NOMO-1 (cell line): ENCODE measurements at regions not wholly inside any gene's neighbourhood (a gene's known extent, or its start where the extent isn't known, plus 50 kb on each side); places are given as distances from the start of the nearest gene placed in this dataset.

Source experiments
- DNase-seq, 2 experiments: peaks; one replicate each; lab custom pipeline; 2025; ENCODE audit not compliant: unreplicated experiment in 2 of 2; lab: John Stamatoyannopoulos, UW

- no peak for DNase-seq
Observed at GRCh38 chr13:106243011-106243565, 292.4 kb downstream of the EFNB2 start.

GRCh38 chr13:106241974-106242953 lies 293.2 kb downstream of the EFNB2 start:
- no peak for DNase-seq

GRCh38 chr13:106238690-106239089 lies 296.8 kb downstream of the EFNB2 start:
- no peak for DNase-seq

- no peak for DNase-seq
Observed at GRCh38 chr13:106234636-106235035, 300.8 kb downstream of the EFNB2 start.

GRCh38 chr13:106233134-106233735 lies 302.2 kb downstream of the EFNB2 start:
- no peak for DNase-seq

- no peak for DNase-seq
Observed at GRCh38 chr13:106232681-106233080, 302.8 kb downstream of the EFNB2 start.

- no peak for DNase-seq
Observed at GRCh38 chr13:106230450-106230849, 305.0 kb downstream of the EFNB2 start.

GRCh38 chr13:106225126-106225525 lies 310.3 kb downstream of the EFNB2 start:
- DNase-seq, result no peak

- DNase-seq, result no peak
Observed at GRCh38 chr13:106220211-106220610, 315.3 kb downstream of the EFNB2 start.

GRCh38 chr13:106213028-106213757 lies 322.3 kb downstream of the EFNB2 start:
- DNase-seq, result no peak

GRCh38 chr13:106212386-106213010 lies 323.0 kb downstream of the EFNB2 start:
- DNase-seq, result no peak

- DNase-seq, result no peak
Observed at GRCh38 chr13:106210324-106210723, 325.1 kb downstream of the EFNB2 start.

- no peak for DNase-seq
Observed at GRCh38 chr13:106205871-106206270, 329.6 kb downstream of the EFNB2 start.

- no peak for DNase-seq
Observed at GRCh38 chr13:106197496-106197895, 338.0 kb downstream of the EFNB2 start.

GRCh38 chr13:106187501-106188095 lies 347.9 kb downstream of the EFNB2 start:
- DNase-seq, result no peak

GRCh38 chr13:106187101-106187500 lies 348.4 kb downstream of the EFNB2 start:
- DNase-seq, result no peak

GRCh38 chr13:106186366-106187030 lies 349.0 kb downstream of the EFNB2 start:
- no peak for DNase-seq

- DNase-seq, result no peak
Observed at GRCh38 chr13:106184790-106185189, 350.7 kb downstream of the EFNB2 start.

- peak; percentile 32 to 50 for DNase-seq
Observed at GRCh38 chr13:106183410-106184065, 351.9 kb downstream of the EFNB2 start.
